Keratinocyte (primary cell): ENCODE measurements at regions not wholly inside any gene's neighbourhood (a gene's known extent, or its start where the extent isn't known, plus 50 kb on each side); places are given as distances from the start of the nearest gene placed in this dataset.

Experiments
- DNase-seq: peaks from one replicate; pipeline ENCODE4 v3.0.0-alpha.2; 2011; ENCODE audit warnings: low read depth, missing footprints, low spot score
- FAIRE-seq: peaks from 2 replicates; lab custom pipeline; 2011; peaks lifted over from hg19 to GRCh38; lab: Jason Lieb, UNC
- H2AFZ ChIP-seq: 2 replicates; pipeline ENCODE4 v1.6.0; 2012; ENCODE audit warnings: low read length, control low read depth, inconsistent platforms; ENCODE audit not compliant: control insufficient read depth
- H3K27ac ChIP-seq: 2 replicates; pipeline ENCODE4 v1.5.1; 2011; ENCODE audit warnings: low read length; ENCODE audit not compliant: control insufficient read depth, insufficient read depth
- H3K27me3 ChIP-seq: 3 replicates; pipeline ENCODE4 v1.6.0; 2011; ENCODE audit warnings: low read length; ENCODE audit not compliant: control insufficient read depth, insufficient read depth; ENCODE audit errors: extremely low read depth
- H3K36me3 ChIP-seq, 2 experiments: 2 replicates in 1 of 2; 3 replicates in 1 of 2; pipeline ENCODE4 v1.5.1; 2011; ENCODE audit warnings: low read length in 2 of 2, mild to moderate bottlenecking in 1 of 2; ENCODE audit not compliant: control insufficient read depth in 2 of 2, insufficient read depth in 2 of 2; ENCODE audit errors: extremely low read depth in 1 of 2
- H3K4me1 ChIP-seq: 3 replicates; pipeline ENCODE4 v1.5.1; 2011; ENCODE audit warnings: low read length; ENCODE audit not compliant: control insufficient read depth, insufficient read depth; ENCODE audit errors: extremely low read depth
- H3K4me2 ChIP-seq: 3 replicates; pipeline ENCODE4 v1.6.0; 2011; ENCODE audit warnings: low read depth, low read length; ENCODE audit not compliant: control insufficient read depth, insufficient read depth; ENCODE audit errors: extremely low read depth
- H3K4me3 ChIP-seq, 3 experiments: fragments of 200-600 bp in 1 of 3; sonication (generic) in 1 of 3; 2 replicates in 2 of 3; 3 replicates in 1 of 3; pipeline ENCODE4 v1.5.1; 2011 to 2016; ENCODE audit warnings: low read length in 3 of 3, mild to moderate bottlenecking in 3 of 3, control low read depth in 2 of 3, inconsistent platforms in 1 of 3, low read depth in 1 of 3, mixed read lengths in 1 of 3, mixed run types in 1 of 3, moderate library complexity in 1 of 3; ENCODE audit not compliant: control insufficient read depth in 2 of 3, insufficient read depth in 2 of 3; ENCODE audit errors: extremely low read depth in 1 of 3
- H3K79me2 ChIP-seq: 2 replicates; pipeline ENCODE4 v1.6.0; 2012; ENCODE audit warnings: low read length; ENCODE audit not compliant: control insufficient read depth, insufficient read depth
- H3K9ac ChIP-seq: 3 replicates; pipeline ENCODE4 v1.6.0; 2011; ENCODE audit warnings: low read length; ENCODE audit not compliant: control insufficient read depth, insufficient read depth; ENCODE audit errors: extremely low read depth
- H3K9me1 ChIP-seq: 3 replicates; pipeline ENCODE4 v1.6.0; 2011; ENCODE audit warnings: low read length; ENCODE audit not compliant: control insufficient read depth, insufficient read depth; ENCODE audit errors: extremely low read depth
- H3K9me3 ChIP-seq: 2 replicates; pipeline ENCODE4 v1.5.1; 2012; ENCODE audit warnings: low read depth, low read length; ENCODE audit not compliant: control insufficient read depth
- H4K20me1 ChIP-seq: 3 replicates; pipeline ENCODE4 v1.6.0; 2011; ENCODE audit warnings: low read length; ENCODE audit not compliant: control insufficient read depth, insufficient read depth; ENCODE audit errors: extremely low read depth
- CTCF ChIP-seq, 3 experiments: IDR thresholded peaks in 1 of 3; conservative IDR thresholded peaks in 1 of 3; optimal IDR thresholded peaks in 1 of 3; 2 replicates in 2 of 3; 3 replicates in 1 of 3; pipeline versions ENCODE3 to v1.5.1; 2011; ENCODE audit warnings: low read length in 3 of 3, mild to moderate bottlenecking in 3 of 3, moderate library complexity in 2 of 3, control low read depth in 1 of 3, inconsistent platforms in 1 of 3; ENCODE audit not compliant: insufficient read depth in 2 of 3; ENCODE audit errors: extremely low read depth in 1 of 3
- EZH2 ChIP-seq: IDR thresholded peaks from one replicate; pipeline ENCODE4 v1.6.1; 2012; ENCODE audit warnings: inconsistent platforms, mild to moderate bottlenecking, low read length, moderate library complexity
- dilution Hi-C: fragments of 300-500 bp; cut with MboI; formaldehyde crosslinking; loops from one replicate; pipeline ENCODE4 v1.7.0; 2020; ENCODE audit warnings: low sequenced_read_pairs; ENCODE audit not compliant: extremely low pct_ligation_motif_present

- H3K9me3 ChIP-seq = no peaks in the 10 kb centered on the region
- no peak overlapping the region for H3K27ac ChIP-seq
- TF ChIP-seq CTCF (optimal IDR thresholded peaks at IDR 0.05 in 1 of 3, IDR thresholded peaks at IDR 0.05 in 1 of 3, conservative IDR thresholded peaks at IDR 0.05 in 1 of 3; ENCODE audit: extremely low read depth in 1 of 3, insufficient read depth in 2 of 3, low read length in 3 of 3) (no peak), EZH2 (no peak)
- FAIRE-seq (no peak), DNase-seq (no peak)
- no peaks in the 10 kb centered on the region for H3K79me2 ChIP-seq
- H4K20me1 ChIP-seq = no peaks in the 10 kb centered on the region
- H3K27me3 ChIP-seq = no peaks in the 10 kb centered on the region
- no peaks in the 10 kb centered on the region for H3K36me3 ChIP-seq
- no peak overlapping the region for H3K4me2 ChIP-seq
- no peak overlapping the region for H2AFZ ChIP-seq
- H3K9ac ChIP-seq = no peak overlapping the region
- dilution Hi-C loops = no loop called here
- no peaks in the 10 kb centered on the region for H3K9me1 ChIP-seq
- H3K4me1 ChIP-seq = no peaks in the 10 kb centered on the region
- no peak overlapping the region for H3K4me3 ChIP-seq
Observed at GRCh38 chr18:33851546-33852078, 273.6 kb downstream of the ASXL3 start.

GRCh38 chr18:33849731-33850130 lies 271.7 kb downstream of the ASXL3 start:
- Histone ChIP-seq H3K9me1 (no peaks in the 10 kb centered on the region), H3K9me3 (no peaks in the 10 kb centered on the region), H4K20me1 (no peaks in the 10 kb centered on the region), H3K4me2 (no peak overlapping the region), H2AFZ (no peak overlapping the region), H3K4me1 (no peaks in the 10 kb centered on the region), H3K27ac (no peak overlapping the region), H3K9ac (no peak overlapping the region), H3K27me3 (no peaks in the 10 kb centered on the region), H3K4me3 (no peak overlapping the region), H3K36me3 (no peaks in the 10 kb centered on the region), H3K79me2 (no peaks in the 10 kb centered on the region)
- FAIRE-seq (no peak), DNase-seq (no peak)
- no peak for TF ChIP-seq EZH2
- no peak for TF ChIP-seq CTCF (optimal IDR thresholded peaks at IDR 0.05 in 1 of 3, IDR thresholded peaks at IDR 0.05 in 1 of 3, conservative IDR thresholded peaks at IDR 0.05 in 1 of 3; ENCODE audit: extremely low read depth in 1 of 3, insufficient read depth in 2 of 3, low read length in 3 of 3)
- dilution Hi-C loops = no loop called here
